Activated T-cell treated with anti-CD3 and anti-CD28 coated beads, Interleukin-2, amount 50 U/mL, for 4 hours (primary cell): ENCODE measurements at regions not wholly inside any gene's neighbourhood (a gene's known extent, or its start where the extent isn't known, plus 50 kb on each side); places are given as distances from the start of the nearest gene placed in this dataset.

Experiments
- ATAC-seq, 2 donors: fragments of 200-7000 bp; cut with Tn5 transposase; one replicate each; pipeline ENCODE4 v1.10.0; 2021
- DNase-seq: peaks from one replicate; pipeline ENCODE4 v3.0.0-alpha.2; 2020
- H3K27me3 Mint-ChIP-seq: one replicate; pipeline ENCODE4 v1.8.0; 2021; ENCODE audit warnings: low read depth, mixed read lengths
- H3K36me3 Mint-ChIP-seq: one replicate; pipeline ENCODE4 v1.8.0; 2022; ENCODE audit warnings: mixed read lengths; ENCODE audit not compliant: insufficient read depth
- H3K4me1 Mint-ChIP-seq: one replicate; pipeline ENCODE4 v1.8.0; 2021; ENCODE audit warnings: low read depth, mixed read lengths
- H3K4me3 Mint-ChIP-seq: one replicate; pipeline ENCODE4 v1.8.0; 2021; ENCODE audit warnings: mild to moderate bottlenecking, moderate library complexity, mixed read lengths
- H3K9me3 Mint-ChIP-seq: one replicate; pipeline ENCODE4 v1.8.0; 2021; ENCODE audit warnings: mixed read lengths

DNA sequence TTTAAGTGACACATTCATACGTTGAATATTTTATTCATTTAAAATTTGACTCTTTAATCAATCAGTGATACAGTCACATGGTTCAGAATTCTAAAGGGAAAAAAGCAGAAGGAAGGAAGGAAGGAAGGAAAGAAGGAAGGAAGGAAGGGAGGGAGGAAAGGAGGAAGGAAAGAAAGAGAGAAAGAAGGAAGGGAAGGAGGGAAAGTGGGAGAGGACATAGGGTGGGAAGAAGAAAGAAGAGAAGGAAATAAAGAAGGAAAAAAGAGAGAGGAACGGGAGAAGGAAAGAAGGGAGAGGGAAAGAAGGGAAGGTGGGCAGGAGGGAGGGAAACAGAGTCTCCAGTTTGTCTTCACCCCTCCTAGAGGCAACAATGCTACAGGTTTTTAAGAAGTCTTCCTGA, 518.6 kb downstream of the MIAT start:
- no peak overlapping the region for H3K4me3 Mint-ChIP-seq
- DNase-seq (no peak), ATAC-seq (no peak)
- no peaks in the 10 kb centered on the region for H3K36me3 Mint-ChIP-seq
- no peaks in the 10 kb centered on the region for H3K4me1 Mint-ChIP-seq
- H3K27me3 Mint-ChIP-seq = peaks cover 12% of the 10 kb centered on the region
- H3K9me3 Mint-ChIP-seq = no peaks in the 10 kb centered on the region

DNA sequence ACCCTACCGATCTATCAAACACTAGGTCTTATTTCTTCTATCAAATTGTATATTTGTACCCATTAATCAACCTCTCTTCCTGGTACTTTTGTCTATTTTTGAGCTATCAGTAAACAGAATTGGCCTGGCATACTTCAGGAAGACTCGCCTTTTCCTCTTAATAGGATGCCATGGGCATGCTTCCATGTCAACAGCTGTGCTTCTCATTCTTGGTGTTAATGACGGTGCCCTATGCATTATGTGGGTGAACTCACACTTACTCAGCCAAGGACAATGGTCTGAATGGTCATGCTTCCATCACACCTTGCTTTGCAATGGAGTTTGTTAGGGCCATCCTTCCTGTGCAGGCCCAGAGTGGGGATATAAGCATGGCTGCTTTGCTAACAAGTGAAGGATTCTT, 521.8 kb downstream of the MIAT start:
- no peaks in the 10 kb centered on the region for H3K36me3 Mint-ChIP-seq
- peaks cover 9% of the 10 kb centered on the region for H3K27me3 Mint-ChIP-seq
- H3K4me3 Mint-ChIP-seq = no peak overlapping the region
- DNase-seq (no peak), ATAC-seq (no peak)
- no peaks in the 10 kb centered on the region for H3K4me1 Mint-ChIP-seq
- H3K9me3 Mint-ChIP-seq = no peaks in the 10 kb centered on the region

DNA sequence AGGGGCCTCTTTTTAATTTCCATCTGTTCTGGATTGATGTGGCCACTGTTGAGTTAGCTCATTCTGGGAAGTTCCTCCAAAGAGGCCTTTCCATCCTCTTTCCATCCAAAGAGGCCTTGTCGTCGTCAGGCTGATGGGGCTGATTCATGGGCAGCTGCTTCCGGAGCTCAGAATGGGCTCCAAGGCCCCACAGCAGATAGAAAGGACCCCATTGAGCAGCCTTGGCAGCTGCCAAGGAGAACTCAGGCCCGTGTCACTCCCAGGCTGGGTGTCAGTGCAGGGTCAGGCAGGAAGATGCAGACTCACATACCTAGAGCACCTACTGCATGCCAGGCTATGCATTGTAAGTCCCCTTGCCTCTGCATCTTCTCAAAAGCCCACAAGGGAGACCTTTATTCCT, 524.1 kb downstream of the MIAT start:
- Mint-ChIP-seq H3K4me1 (no peaks in the 10 kb centered on the region), H3K4me3 (no peak overlapping the region)

DNA sequence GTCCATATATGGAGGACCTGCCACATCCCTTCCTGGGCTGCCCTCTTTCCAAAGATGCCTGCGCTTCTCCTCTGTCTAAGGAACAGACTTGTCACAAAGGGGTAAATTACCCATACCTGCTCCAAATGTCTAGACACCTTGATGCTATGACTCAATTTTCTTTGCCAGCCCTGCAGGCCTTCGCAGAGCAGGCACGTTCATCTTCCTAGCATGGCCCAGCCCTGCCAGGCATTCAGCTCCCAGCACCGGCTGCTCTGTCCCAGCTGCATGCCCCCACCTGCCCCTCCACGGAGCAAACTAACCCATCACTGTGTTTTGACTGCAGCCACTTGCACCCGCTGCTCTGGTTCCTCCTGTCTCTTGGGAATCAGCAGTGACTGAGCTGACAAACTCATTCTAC, 526.1 kb downstream of the MIAT start:
- ATAC-seq (no peak), DNase-seq (no peak)
- Mint-ChIP-seq H3K4me1 (no peaks in the 10 kb centered on the region), H3K36me3 (no peaks in the 10 kb centered on the region), H3K9me3 (no peaks in the 10 kb centered on the region), H3K4me3 (no peak overlapping the region), H3K27me3 (no peaks in the 10 kb centered on the region)

More for the DNA sequence above, 524.1 kb downstream of the MIAT start:
- H3K27me3 Mint-ChIP-seq = no peaks in the 10 kb centered on the region
- no peak for ATAC-seq
- no peak for DNase-seq
- no peaks in the 10 kb centered on the region for H3K36me3 Mint-ChIP-seq
- no peaks in the 10 kb centered on the region for H3K9me3 Mint-ChIP-seq

DNA sequence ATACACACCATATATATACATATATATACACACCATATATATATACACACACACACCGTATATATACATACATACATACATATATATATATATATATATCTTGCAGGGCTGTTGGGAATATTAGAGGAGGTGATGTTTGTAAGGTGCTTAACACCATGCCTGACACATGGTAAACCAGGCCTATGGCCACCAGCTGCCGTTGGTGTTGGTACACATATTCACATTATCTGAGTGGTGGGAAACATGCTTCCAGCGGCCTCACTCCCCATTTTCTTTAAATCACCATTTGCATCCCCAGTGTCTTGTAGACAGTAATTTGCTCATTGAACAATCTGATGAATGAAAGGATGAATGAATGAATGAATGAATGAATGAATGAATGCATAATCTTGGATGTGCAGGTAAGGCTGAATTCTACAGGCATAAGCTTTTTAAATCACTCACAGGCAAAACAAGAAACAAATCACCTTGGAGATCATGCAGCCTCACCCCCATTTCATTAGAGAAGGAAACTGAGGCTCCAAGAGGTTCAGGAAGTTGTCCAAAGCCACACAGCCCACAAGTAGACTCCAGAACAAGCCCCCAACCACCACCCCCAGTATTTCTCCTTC, 527.8 kb downstream of the MIAT start:
- Mint-ChIP-seq H3K27me3 (peaks cover 3% of the 10 kb centered on the region), H3K9me3 (peaks cover 3% of the 10 kb centered on the region), H3K4me1 (no peaks in the 10 kb centered on the region), H3K4me3 (no peak overlapping the region), H3K36me3 (no peaks in the 10 kb centered on the region)
- no peak for DNase-seq
- ATAC-seq = no peak

DNA sequence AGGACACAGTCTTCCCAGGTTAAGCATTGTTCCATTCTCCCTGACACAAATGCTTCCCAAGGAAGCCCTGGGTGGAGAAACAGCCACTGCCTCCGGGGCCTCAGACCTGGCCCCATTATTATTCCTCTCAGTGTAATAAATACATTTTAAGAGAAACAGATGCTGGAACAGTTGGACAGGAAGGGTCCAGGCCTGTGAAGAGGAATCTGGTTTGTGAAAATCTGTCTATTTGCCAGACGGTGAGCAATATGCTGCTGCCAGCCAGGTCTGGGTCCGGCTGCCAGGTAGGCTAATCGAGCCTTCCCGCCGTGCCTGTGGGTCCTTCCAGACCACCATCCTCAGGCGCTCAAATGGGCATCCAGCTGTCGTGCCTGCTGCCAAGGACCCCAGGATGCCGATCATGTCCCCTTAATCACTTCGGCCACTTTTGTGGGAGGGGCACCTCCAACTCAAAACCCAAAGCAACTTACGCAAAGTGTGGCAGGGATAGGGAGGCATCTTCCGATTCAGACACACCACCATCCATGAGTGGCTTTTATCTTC, 528.4 kb downstream of the MIAT start:
- DNase-seq (no peak), ATAC-seq (no peak)
- peaks cover 3% of the 10 kb centered on the region for H3K27me3 Mint-ChIP-seq
- no peak overlapping the region for H3K4me3 Mint-ChIP-seq
- no peaks in the 10 kb centered on the region for H3K36me3 Mint-ChIP-seq
- H3K4me1 Mint-ChIP-seq = no peaks in the 10 kb centered on the region
- peaks cover 5% of the 10 kb centered on the region for H3K9me3 Mint-ChIP-seq

DNA sequence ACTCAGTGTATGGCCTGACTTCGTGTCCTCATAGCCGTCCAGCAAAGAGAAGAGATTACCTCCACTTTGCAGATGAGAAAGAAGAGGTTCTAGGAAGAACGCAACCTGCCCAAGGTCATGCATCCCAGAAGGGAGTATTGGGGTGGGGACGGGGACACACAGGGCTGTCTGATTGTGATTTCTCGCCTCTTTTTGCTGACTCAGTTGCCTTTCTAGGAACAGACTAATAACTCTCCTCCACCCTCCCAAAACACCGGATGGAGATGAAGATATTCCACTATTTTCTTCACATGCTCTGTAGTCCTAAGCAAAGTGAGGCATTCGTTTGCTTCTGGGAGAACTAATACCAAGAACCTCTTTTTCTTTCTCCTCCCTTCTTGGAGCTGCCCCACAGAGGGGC, 529.3 kb downstream of the MIAT start:
- Mint-ChIP-seq H3K4me3 (no peak overlapping the region), H3K36me3 (no peaks in the 10 kb centered on the region), H3K9me3 (peaks cover 9% of the 10 kb centered on the region), H3K27me3 (peaks cover 3% of the 10 kb centered on the region), H3K4me1 (no peaks in the 10 kb centered on the region)
- DNase-seq (no peak), ATAC-seq (no peak)

DNA sequence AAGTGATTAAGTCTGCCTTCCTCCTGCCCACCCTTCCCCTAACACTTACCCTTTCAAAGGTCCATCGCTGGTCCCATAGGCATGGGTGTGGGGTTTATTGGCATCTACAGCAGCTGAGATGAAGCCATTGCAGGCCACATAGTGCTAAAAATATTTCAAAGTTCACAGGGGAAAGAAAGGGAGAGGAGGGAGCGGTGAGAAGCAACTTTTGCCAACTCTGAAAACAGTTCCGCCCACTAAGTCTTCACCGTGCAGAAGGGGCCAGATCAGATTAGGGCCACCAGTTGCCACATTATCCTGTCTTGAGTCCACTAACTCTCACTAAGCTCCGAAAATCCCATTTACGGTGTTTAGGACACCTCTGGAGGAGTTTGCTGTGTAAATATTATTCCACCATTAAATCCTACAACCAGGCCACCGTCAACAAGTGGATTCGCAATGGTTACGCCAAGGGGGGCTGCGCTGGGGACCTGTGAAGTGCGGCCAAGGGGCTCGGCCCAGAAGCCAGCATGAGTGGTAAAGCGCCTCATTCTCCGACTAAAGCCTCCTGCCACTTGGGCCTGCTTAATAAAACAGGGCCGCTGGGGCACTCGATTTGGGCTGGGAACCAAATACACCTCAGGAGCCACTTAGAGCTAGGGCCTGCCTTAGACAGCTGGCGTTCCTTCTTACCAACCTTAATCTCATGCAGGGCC, 534.9 kb downstream of the MIAT start:
- peaks cover 10% of the 10 kb centered on the region for H3K9me3 Mint-ChIP-seq
- H3K27me3 Mint-ChIP-seq = peaks cover 15% of the 10 kb centered on the region
- H3K36me3 Mint-ChIP-seq = no peaks in the 10 kb centered on the region
- no peak overlapping the region for H3K4me3 Mint-ChIP-seq
- H3K4me1 Mint-ChIP-seq = no peaks in the 10 kb centered on the region
- DNase-seq = no peak
- ATAC-seq = no peak

DNA sequence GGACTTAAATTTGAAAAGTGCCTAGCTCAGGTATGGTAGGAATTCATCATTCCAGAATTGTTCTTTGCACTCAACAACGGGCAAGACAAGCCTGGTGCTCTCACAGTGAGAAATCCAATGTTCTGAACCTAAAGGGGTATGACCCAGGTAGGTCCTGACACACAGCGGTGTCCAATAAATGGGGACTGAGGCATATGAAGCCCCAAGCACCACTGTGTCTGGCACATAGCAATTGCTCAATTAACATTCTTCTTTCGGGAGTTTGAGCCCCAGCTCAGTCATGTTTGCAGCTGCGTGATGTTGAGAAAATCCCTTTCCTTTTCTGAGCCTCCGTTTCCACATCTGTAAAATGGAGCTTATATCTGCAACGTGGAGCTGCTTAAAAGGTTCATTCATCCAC, 535.8 kb downstream of the MIAT start:
- DNase-seq (no peak), ATAC-seq (no peak)
- H3K4me3 Mint-ChIP-seq = no peak overlapping the region
- H3K36me3 Mint-ChIP-seq = no peaks in the 10 kb centered on the region
- H3K27me3 Mint-ChIP-seq = peaks cover 15% of the 10 kb centered on the region
- H3K4me1 Mint-ChIP-seq = no peaks in the 10 kb centered on the region
- H3K9me3 Mint-ChIP-seq = peaks cover 14% of the 10 kb centered on the region

DNA sequence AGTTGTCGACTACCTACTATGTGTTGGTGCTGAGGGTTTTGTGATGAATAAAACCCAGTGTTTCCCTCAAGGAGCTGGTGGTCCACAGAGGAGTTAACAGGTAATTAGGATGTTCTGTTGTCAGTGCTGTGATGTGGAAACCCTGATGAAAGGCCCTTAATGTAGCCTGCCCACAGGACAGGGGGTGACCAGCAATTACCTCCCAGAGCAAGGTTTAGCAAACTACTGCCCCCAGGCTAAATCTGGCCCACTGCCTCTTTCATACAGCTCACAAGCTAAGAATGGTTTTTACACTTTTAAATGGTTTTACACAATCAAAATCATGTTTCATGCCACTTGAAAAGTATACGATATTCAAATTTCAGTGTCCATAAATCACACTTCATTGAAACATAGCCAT, 536.2 kb downstream of the MIAT start:
- Mint-ChIP-seq H3K36me3 (no peaks in the 10 kb centered on the region), H3K4me1 (no peaks in the 10 kb centered on the region), H3K4me3 (no peak overlapping the region), H3K9me3 (peaks cover 14% of the 10 kb centered on the region), H3K27me3 (peaks cover 15% of the 10 kb centered on the region)
- DNase-seq (no peak), ATAC-seq (no peak)

DNA sequence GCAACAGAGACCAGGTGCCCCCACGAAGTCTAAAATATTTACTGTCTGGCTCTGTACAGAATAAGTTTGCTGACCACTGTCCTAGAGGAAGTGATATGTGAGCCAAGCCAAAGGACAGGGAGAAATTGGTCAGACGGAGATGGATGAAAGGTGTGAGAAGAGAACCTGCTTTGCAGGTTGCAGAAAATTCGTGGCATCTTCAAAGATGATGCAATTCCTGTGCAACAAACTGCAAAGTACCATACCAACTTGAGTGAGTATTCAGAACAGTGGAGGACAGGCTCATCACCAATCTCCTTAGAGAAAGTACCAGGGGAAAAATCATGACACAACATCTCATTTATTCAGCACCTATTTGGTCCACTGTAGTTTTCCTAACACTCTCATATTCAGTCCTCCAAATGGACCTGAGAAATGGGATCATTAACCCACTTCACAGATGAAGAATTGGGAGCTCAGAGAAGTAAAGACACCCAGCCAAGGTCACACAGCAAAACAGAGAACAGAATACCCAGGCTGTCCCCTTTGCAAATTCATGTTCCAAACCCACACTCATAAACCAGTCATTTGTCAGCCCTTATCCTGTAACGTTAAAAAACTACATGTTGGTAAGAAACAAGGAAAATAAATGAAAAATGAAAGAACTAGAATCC, 536.8 kb downstream of the MIAT start:
- Mint-ChIP-seq H3K4me1 (no peaks in the 10 kb centered on the region), H3K27me3 (peaks cover 11% of the 10 kb centered on the region), H3K4me3 (no peak overlapping the region), H3K9me3 (peaks cover 11% of the 10 kb centered on the region), H3K36me3 (no peaks in the 10 kb centered on the region)
- DNase-seq (no peak), ATAC-seq (no peak)

DNA sequence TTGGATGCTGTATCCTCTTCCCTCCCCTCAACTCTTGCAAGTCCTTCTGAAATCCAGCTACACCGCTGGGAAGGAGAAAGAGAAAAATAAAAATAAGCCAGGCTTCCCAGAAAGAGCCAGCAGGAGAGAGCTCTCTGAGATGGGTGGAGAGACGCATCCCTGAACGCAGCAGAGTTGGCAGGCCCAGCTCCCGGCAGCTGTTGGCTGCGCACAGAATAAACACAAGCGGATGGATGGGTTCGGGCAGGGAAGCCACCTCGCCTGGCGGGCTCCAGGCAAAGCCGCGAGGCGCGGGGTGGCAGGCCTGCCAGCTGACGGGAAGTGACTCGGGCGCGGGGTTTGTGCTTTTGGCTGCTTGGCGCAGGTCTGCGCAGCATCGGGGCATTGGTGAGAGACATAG, 537.7 kb downstream of the MIAT start:
- H3K4me1 Mint-ChIP-seq = no peaks in the 10 kb centered on the region
- peaks cover 11% of the 10 kb centered on the region for H3K27me3 Mint-ChIP-seq
- no peak for DNase-seq
- peaks cover 11% of the 10 kb centered on the region for H3K9me3 Mint-ChIP-seq
- no peak overlapping the region for H3K4me3 Mint-ChIP-seq
- H3K36me3 Mint-ChIP-seq = no peaks in the 10 kb centered on the region
- ATAC-seq = no peak

DNA sequence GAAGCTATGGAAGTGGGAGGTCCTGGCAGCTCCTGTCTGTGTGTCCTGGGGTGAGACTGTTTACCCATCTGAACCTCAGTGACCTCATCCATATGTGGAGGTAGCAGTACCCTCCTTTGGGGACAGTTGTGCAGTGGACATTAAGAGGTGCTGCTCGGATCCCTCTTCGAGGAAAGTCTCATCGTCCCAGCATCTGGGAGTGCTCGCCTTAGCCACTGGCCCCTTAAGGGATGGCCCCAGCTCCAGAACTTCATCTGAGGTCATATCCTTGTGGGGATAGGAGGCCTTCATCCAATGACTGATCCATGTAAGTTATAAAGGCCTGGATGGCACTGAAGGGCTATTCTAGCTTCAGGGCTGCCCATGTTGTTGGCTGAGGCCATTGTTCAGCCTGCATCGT, 538.1 kb downstream of the MIAT start:
- H3K4me3 Mint-ChIP-seq = no peak overlapping the region
- DNase-seq = no peak
- H3K4me1 Mint-ChIP-seq = no peaks in the 10 kb centered on the region
- H3K27me3 Mint-ChIP-seq = peaks cover 15% of the 10 kb centered on the region
- no peaks in the 10 kb centered on the region for H3K36me3 Mint-ChIP-seq
- H3K9me3 Mint-ChIP-seq = peaks cover 11% of the 10 kb centered on the region
- no peak for ATAC-seq

DNA sequence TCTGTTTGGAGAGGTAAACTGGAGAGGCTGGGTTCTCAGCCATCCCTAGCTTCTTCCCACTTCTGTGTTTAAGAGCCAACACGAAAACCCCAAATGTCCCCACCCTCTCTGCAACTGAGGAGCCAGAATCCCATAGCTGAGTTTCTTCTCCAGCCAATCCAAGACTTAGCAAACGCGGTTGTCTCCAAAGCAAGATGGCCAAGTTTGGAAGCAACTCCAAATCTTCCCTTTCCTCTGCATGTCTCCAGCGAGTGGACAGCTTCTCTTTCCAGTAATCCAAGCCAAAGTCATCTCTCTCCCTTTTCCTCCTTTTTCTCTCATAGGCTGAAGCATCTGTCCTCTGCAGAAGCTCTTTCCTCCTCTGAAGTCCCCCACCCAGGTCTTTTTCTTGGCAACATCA, 539.2 kb downstream of the MIAT start:
- DNase-seq = no peak
- no peak overlapping the region for H3K4me3 Mint-ChIP-seq
- no peaks in the 10 kb centered on the region for H3K4me1 Mint-ChIP-seq
- no peak for ATAC-seq
- peaks cover 5% of the 10 kb centered on the region for H3K9me3 Mint-ChIP-seq
- peaks cover 19% of the 10 kb centered on the region for H3K27me3 Mint-ChIP-seq
- no peaks in the 10 kb centered on the region for H3K36me3 Mint-ChIP-seq

DNA sequence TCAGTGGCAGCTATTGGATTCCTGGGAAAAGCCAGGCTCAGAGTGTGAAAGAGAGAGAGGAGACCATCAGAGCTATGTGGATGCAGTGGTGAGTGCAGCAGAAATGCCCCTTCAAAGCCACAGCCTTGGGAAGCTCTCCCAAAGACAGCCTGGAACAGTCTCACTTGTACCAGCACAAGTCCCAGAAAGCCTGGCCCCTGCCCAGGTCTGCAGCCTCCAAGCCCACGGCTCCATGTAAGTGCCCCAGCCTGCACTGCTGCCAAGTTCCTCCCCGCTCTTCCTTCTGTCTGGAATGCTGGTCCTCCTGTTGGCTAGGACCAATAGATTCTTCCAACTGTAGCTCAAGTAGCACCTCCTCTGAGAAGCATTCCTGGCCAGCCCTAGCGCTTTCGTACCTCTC, 539.7 kb downstream of the MIAT start:
- H3K36me3 Mint-ChIP-seq = no peaks in the 10 kb centered on the region
- no peak for DNase-seq
- peaks cover 5% of the 10 kb centered on the region for H3K9me3 Mint-ChIP-seq
- H3K4me1 Mint-ChIP-seq = no peaks in the 10 kb centered on the region
- peaks cover 19% of the 10 kb centered on the region for H3K27me3 Mint-ChIP-seq
- H3K4me3 Mint-ChIP-seq = no peak overlapping the region
- no peak for ATAC-seq
